ENCODE measurements at regions not wholly inside any gene's neighbourhood (a gene's known extent, or its start where the extent isn't known, plus 50 kb on each side); places are given as distances from the start of the nearest gene placed in this dataset.

DNA sequence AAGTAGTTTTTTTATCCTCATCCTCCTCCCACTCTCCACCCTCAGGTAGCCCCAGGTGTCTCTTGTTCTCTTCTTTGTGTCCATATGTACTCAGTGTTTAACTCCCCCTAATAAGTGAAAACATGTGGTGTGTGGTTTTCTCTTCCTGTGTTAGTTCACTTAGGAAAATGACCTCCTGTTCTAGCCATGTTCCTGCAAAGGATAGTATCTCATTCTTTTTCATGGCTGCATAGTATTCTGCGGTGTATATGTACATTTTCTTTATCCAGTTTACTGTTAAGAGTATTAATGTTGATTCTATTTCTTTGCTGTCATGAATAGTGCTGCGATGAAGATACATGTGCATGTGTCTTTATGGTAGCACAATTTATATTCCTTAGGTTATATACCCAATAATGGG, 68.4 kb upstream of the RANBP3L start:
- no peak for TF ChIP-seq POLR2AphosphoS5 (IDR thresholded peaks at IDR 0.05; ENCODE audit: low read depth, low read length)
- TF ChIP-seq TAF1 (IDR thresholded peaks at IDR 0.05; ENCODE audit: borderline replicate concordance, low read depth, low read length), result no peak

Measured in GM12892 (cell line).